OCI-LY3 (cell line): ENCODE measurements at regions not wholly inside any gene's neighbourhood (a gene's known extent, or its start where the extent isn't known, plus 50 kb on each side); places are given as distances from the start of the nearest gene placed in this dataset.

Source experiments
- H2AFZ ChIP-seq: fragments of 200-600, 300-600 bp; shearing (Covaris generic); 2 replicates; pipeline ENCODE4 v1.6.0; 2014; ENCODE audit warnings: antibody characterized with exemption, low read depth, low read length
- H3K27ac ChIP-seq: fragments of 200-600, 300-600 bp; sonication (generic); 2 replicates; pipeline ENCODE4 v1.5.1; 2014; ENCODE audit warnings: mild to moderate bottlenecking, low read length, moderate library complexity, mixed read lengths
- H3K27me3 ChIP-seq: fragments of 200-600, 300-600 bp; sonication (generic); 2 replicates; pipeline ENCODE4 v1.6.1; 2014; ENCODE audit warnings: low read depth, low read length, mixed read lengths
- H3K36me3 ChIP-seq: fragments of 200-600, 300-600 bp; sonication (generic); replicated peaks from 2 replicates; pipeline ENCODE3; 2014; ENCODE audit warnings: low read depth, low read length, mixed read lengths
- H3K4me1 ChIP-seq: fragments of 300-600, 200-600 bp; sonication (generic); 2 replicates; pipeline ENCODE4 v1.6.1; 2014; ENCODE audit warnings: low read length, mixed read lengths
- H3K4me2 ChIP-seq: fragments of 200-600, 300-600 bp; sonication (generic); 2 replicates; pipeline ENCODE4 v1.6.1; 2014; ENCODE audit warnings: low read length, mixed read lengths
- H3K4me3 ChIP-seq: fragments of 300-600, 200-600 bp; sonication (generic); 2 replicates; pipeline ENCODE4 v1.5.1; 2014; ENCODE audit warnings: antibody characterized with exemption, mild to moderate bottlenecking, low read length, moderate library complexity
- H3K79me2 ChIP-seq: fragments of 300-600, 200-600 bp; shearing (Covaris generic); 2 replicates; pipeline ENCODE4 v1.6.1; 2014; ENCODE audit warnings: mild to moderate bottlenecking, low read length, mixed read lengths
- H3K9ac ChIP-seq: fragments of 300-600, 200-600 bp; shearing (Covaris generic); 2 replicates; pipeline ENCODE4 v1.6.0; 2014; ENCODE audit warnings: mild to moderate bottlenecking, low read length, moderate library complexity
- H3K9me3 ChIP-seq: fragments of 200-600, 300-600 bp; shearing (Covaris generic); 2 replicates; pipeline ENCODE4 v1.6.1; 2014; ENCODE audit warnings: low read length, mixed read lengths; ENCODE audit not compliant: insufficient read depth
- H4K20me1 ChIP-seq: fragments of 200-600, 300-600 bp; sonication (generic); 2 replicates; pipeline ENCODE4 v1.6.1; 2016; ENCODE audit warnings: low read length, mixed read lengths; ENCODE audit not compliant: insufficient read depth
- EZH2phosphoT487 ChIP-seq: fragments of 200-600 bp; shearing (Covaris generic); IDR thresholded peaks from 2 replicates; pipeline ENCODE4 v1.6.1; 2018; ENCODE audit warnings: antibody characterized with exemption, mixed run types, low read depth
- TF ChIP-seq, protein P1 (sequence below): fragments of 200-600, 300-600 bp; sonication (generic); IDR thresholded peaks from 2 replicates; pipeline ENCODE4 v1.5.1; 2014; ENCODE audit warnings: antibody characterized with exemption, low read length, low read depth

- H3K9ac ChIP-seq: no peak overlapping the region
- TF ChIP-seq, protein P1, sequence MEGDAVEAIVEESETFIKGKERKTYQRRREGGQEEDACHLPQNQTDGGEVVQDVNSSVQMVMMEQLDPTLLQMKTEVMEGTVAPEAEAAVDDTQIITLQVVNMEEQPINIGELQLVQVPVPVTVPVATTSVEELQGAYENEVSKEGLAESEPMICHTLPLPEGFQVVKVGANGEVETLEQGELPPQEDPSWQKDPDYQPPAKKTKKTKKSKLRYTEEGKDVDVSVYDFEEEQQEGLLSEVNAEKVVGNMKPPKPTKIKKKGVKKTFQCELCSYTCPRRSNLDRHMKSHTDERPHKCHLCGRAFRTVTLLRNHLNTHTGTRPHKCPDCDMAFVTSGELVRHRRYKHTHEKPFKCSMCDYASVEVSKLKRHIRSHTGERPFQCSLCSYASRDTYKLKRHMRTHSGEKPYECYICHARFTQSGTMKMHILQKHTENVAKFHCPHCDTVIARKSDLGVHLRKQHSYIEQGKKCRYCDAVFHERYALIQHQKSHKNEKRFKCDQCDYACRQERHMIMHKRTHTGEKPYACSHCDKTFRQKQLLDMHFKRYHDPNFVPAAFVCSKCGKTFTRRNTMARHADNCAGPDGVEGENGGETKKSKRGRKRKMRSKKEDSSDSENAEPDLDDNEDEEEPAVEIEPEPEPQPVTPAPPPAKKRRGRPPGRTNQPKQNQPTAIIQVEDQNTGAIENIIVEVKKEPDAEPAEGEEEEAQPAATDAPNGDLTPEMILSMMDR: no peak
- no peak for TF ChIP-seq EZH2phosphoT487
- H3K4me2 ChIP-seq: no peak overlapping the region
- no peak overlapping the region for H3K4me3 ChIP-seq
- H3K79me2 ChIP-seq: no peaks in the 10 kb centered on the region
- H3K36me3 ChIP-seq: no peaks in the 10 kb centered on the region
- H3K27me3 ChIP-seq: no peaks in the 10 kb centered on the region
- no peak overlapping the region for H3K27ac ChIP-seq
- no peaks in the 10 kb centered on the region for H3K9me3 ChIP-seq
- H3K4me1 ChIP-seq: no peaks in the 10 kb centered on the region
- no peak overlapping the region for H2AFZ ChIP-seq
- H4K20me1 ChIP-seq: no peaks in the 10 kb centered on the region
Observed at GRCh38 chr12:87491598-87491997, 537.6 kb downstream of the C12orf50 start.

DNA sequence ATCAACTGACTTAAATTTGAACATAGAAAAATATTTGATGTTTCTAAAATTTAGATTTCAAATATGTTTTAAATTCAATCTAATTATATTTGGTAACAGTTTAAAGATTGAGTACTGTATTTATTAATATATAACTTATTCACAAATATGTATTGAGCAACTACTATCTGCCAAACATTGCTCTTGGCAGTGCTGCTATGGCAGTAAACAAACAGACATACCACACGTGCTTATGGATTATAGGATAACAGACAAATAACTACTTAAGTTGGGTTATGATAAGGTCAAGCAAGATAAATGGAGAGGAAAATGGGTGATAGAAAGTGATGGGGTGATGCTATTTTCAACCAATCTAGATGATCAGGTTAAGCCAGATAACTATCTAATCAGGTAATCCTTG lies 538.1 kb downstream of the C12orf50 start:
- TF ChIP-seq EZH2phosphoT487: no peak
- TF ChIP-seq, protein P1: no peak
- Histone ChIP-seq H3K36me3 (no peaks in the 10 kb centered on the region), H3K4me2 (no peak overlapping the region), H3K4me3 (no peak overlapping the region), H3K27me3 (no peaks in the 10 kb centered on the region), H3K79me2 (no peaks in the 10 kb centered on the region), H2AFZ (no peak overlapping the region), H3K27ac (no peak overlapping the region), H3K4me1 (no peaks in the 10 kb centered on the region), H3K9ac (no peak overlapping the region), H4K20me1 (no peaks in the 10 kb centered on the region), H3K9me3 (no peaks in the 10 kb centered on the region)

GRCh38 chr12:87469295-87469694 lies 559.9 kb downstream of the C12orf50 start:
- no peaks in the 10 kb centered on the region for H3K79me2 ChIP-seq
- no peak overlapping the region for H3K9ac ChIP-seq
- no peak overlapping the region for H3K27ac ChIP-seq
- no peaks in the 10 kb centered on the region for H3K4me1 ChIP-seq
- TF ChIP-seq, protein P1: no peak
- no peak for TF ChIP-seq EZH2phosphoT487
- H3K27me3 ChIP-seq: no peaks in the 10 kb centered on the region
- no peak overlapping the region for H3K4me2 ChIP-seq
- no peak overlapping the region for H3K4me3 ChIP-seq
- no peaks in the 10 kb centered on the region for H3K9me3 ChIP-seq
- H3K36me3 ChIP-seq: no peaks in the 10 kb centered on the region
- no peak overlapping the region for H2AFZ ChIP-seq
- no peaks in the 10 kb centered on the region for H4K20me1 ChIP-seq

GRCh38 chr12:87467936-87468335 lies 561.3 kb downstream of the C12orf50 start:
- Histone ChIP-seq H3K9me3 (no peaks in the 10 kb centered on the region), H3K36me3 (no peaks in the 10 kb centered on the region), H3K79me2 (no peaks in the 10 kb centered on the region), H3K4me1 (no peaks in the 10 kb centered on the region), H4K20me1 (no peaks in the 10 kb centered on the region), H3K9ac (no peak overlapping the region), H3K27ac (no peak overlapping the region), H3K4me3 (no peak overlapping the region), H3K27me3 (no peaks in the 10 kb centered on the region), H2AFZ (no peak overlapping the region), H3K4me2 (no peak overlapping the region)
- TF ChIP-seq, protein P1: no peak
